ENCODE measurements at regions not wholly inside any gene's neighbourhood (a gene's known extent, or its start where the extent isn't known, plus 50 kb on each side); places are given as distances from the start of the nearest gene placed in this dataset.

- Histone ChIP-seq H3K4ac (replicated peaks; ENCODE audit: insufficient read length, low read depth, low read length) (no peak overlapping the region), H2AK5ac (ENCODE audit: low read depth, low read length) (no peak overlapping the region), H4K5ac (ENCODE audit: insufficient read length, low read depth, low read length) (no peak overlapping the region), H3K27ac (ENCODE audit: low read depth, low read length) (no peak overlapping the region), H2AFZ (ENCODE audit: low read length) (no peak overlapping the region), H2BK12ac (ENCODE audit: low read depth, low read length) (no peak overlapping the region), H3K56ac (replicated peaks; ENCODE audit: insufficient read length, low read depth, low read length) (no peak overlapping the region), H3K4me3 (ENCODE audit: extremely low read depth in 1 of 4, insufficient read depth in 2 of 4, low read depth in 3 of 4, low read length in 4 of 4) (no peak overlapping the region), H2BK120ac (replicated peaks; ENCODE audit: low read depth, low read length) (no peak overlapping the region), H4K91ac (replicated peaks; ENCODE audit: insufficient read length, low read length) (no peak overlapping the region), H2BK20ac (ENCODE audit: low read length) (no peak overlapping the region), H3K4me2 (ENCODE audit: insufficient read depth in 1 of 2, low read depth in 2 of 2, low read length in 2 of 2) (no peak overlapping the region), H4K20me1 (replicated peaks in 1 of 2; ENCODE audit: control insufficient read depth in 1 of 2, insufficient read depth in 2 of 2, low read length in 2 of 2) (no peaks in the 10 kb centered on the region), H3K36me3 (ENCODE audit: control insufficient read depth in 2 of 4, insufficient read depth in 4 of 4, low read length in 3 of 4) (no peaks in the 10 kb centered on the region), H2BK5ac (ENCODE audit: low read depth, low read length) (no peak overlapping the region), H3K79me2 (ENCODE audit: control insufficient read depth in 1 of 2, insufficient read depth in 2 of 2, low read length in 2 of 2) (no peaks in the 10 kb centered on the region), H3K14ac (ENCODE audit: insufficient read length) (no peak overlapping the region), H4K8ac (ENCODE audit: extremely low read depth, insufficient read depth, low read length) (no peak overlapping the region), H3K9me3 (ENCODE audit: insufficient read depth in 2 of 2, low read depth in 1 of 2, low read length in 1 of 2) (peaks cover 11 to 16% of the 10 kb centered on the region in 2 experiments), H3K27me3 (replicated peaks in 1 of 4; ENCODE audit: control insufficient read depth in 3 of 4, extremely low read depth in 1 of 4, insufficient read depth in 3 of 4, low read length in 3 of 4) (no peaks in the 10 kb centered on the region), H2BK15ac (ENCODE audit: low read length) (no peak overlapping the region), H3K9ac (replicated peaks in 1 of 4; ENCODE audit: extremely low read depth in 1 of 4, low read depth in 3 of 4, low read length in 3 of 4) (no peak overlapping the region), H3K79me1 (ENCODE audit: low read depth, low read length) (no peaks in the 10 kb centered on the region), H3K23ac (ENCODE audit: insufficient read length) (no peak overlapping the region), H3K4me1 (replicated peaks in 1 of 4; ENCODE audit: control insufficient read depth in 3 of 4, insufficient read depth in 4 of 4, low read length in 3 of 4) (no peaks in the 10 kb centered on the region), H3K23me2 (ENCODE audit: low read depth, low read length) (no peaks in the 10 kb centered on the region), H3K18ac (ENCODE audit: extremely low read depth, low read length) (no peak overlapping the region)
- ChIA-PET CTCF (ENCODE audit: partially characterized antibody) (no interaction called here), POLR2A (ENCODE audit: partially characterized antibody) (no interaction called here)
- FAIRE-seq (no peak), DNase-seq (ENCODE audit: low read depth in 1 of 2, low spot score in 2 of 2) (no peak)
- no peak for TF ChIP-seq SP4 (IDR thresholded peaks at IDR 0.05; ENCODE audit: low read length)
- TF ChIP-seq PHF8 (conservative IDR thresholded peaks at IDR 0.05; ENCODE audit: low read depth, low read length) = no peak
- no peak for TF ChIP-seq NRF1 (IDR thresholded peaks at IDR 0.05; ENCODE audit: low read depth, low read length)
- no peak for TF ChIP-seq EGR1 (IDR thresholded peaks at IDR 0.05; ENCODE audit: borderline replicate concordance, low read depth, low read length)
- no peak for TF ChIP-seq TCF12 (IDR thresholded peaks at IDR 0.05; ENCODE audit: low read depth, low read length)
- TF ChIP-seq POLR2A (IDR thresholded peaks at IDR 0.05; ENCODE audit: control extremely low read depth in 1 of 2, low read depth in 2 of 2, low read length in 2 of 2) = no peak
- TF ChIP-seq RXRA (IDR thresholded peaks at IDR 0.05; ENCODE audit: insufficient read depth, low read depth, low read length) = no peak
- no peak for TF ChIP-seq E2F6 (IDR thresholded peaks at IDR 0.05)
- no peak for TF ChIP-seq SIRT6 (IDR thresholded peaks at IDR 0.05; ENCODE audit: low read length)
- no peak for TF ChIP-seq CBX8 (IDR thresholded peaks at IDR 0.05; ENCODE audit: borderline replicate concordance, low read depth, low read length)
- TF ChIP-seq BACH1 (IDR thresholded peaks at IDR 0.05; ENCODE audit: low read length) = no peak
- no peak for TF ChIP-seq ASH2L (IDR thresholded peaks at IDR 0.05; ENCODE audit: low read length)
- no peak for TF ChIP-seq MAFK (IDR thresholded peaks at IDR 0.05; ENCODE audit: low read depth, low read length)
- no peak for TF ChIP-seq BRCA1 (IDR thresholded peaks at IDR 0.05; ENCODE audit: low read depth, low read length)
Measured at GRCh38 chr6:90917376-90917775, 330.5 kb upstream of the MAP3K7 start.

Data from H1 (cell line).